Mucosa of descending colon (tissue), 3 donors: ENCODE measurements at regions not wholly inside any gene's neighbourhood (a gene's known extent, or its start where the extent isn't known, plus 50 kb on each side); places are given as distances from the start of the nearest gene placed in this dataset.

ENCODE experiments used
- ATAC-seq: fragments of 200-7000 bp; cut with Tn5 transposase; one replicate; pipeline ENCODE4 v1.9.1; 2020; ENCODE audit warnings: mild to moderate bottlenecking, moderate library complexity
- DNase-seq, 3 donors: peaks; one replicate each; pipeline ENCODE4 v3.0.0-alpha.2; 2020
- H3K36me3 ChIP-seq: fragments of 200-600 bp; one replicate; pipeline ENCODE4 v1.8.0; 2021; ENCODE audit warnings: low read depth, mild to moderate bottlenecking
- H3K4me1 ChIP-seq: fragments of 200-600 bp; one replicate; pipeline ENCODE4 v1.8.0; 2021; ENCODE audit warnings: low read depth, mild to moderate bottlenecking
- H3K4me3 ChIP-seq: fragments of 200-600 bp; one replicate; pipeline ENCODE4 v1.8.0; 2021; ENCODE audit warnings: mild to moderate bottlenecking
- H3K9me3 ChIP-seq: fragments of 200-600 bp; one replicate; pipeline ENCODE4 v1.8.0; 2021; ENCODE audit warnings: mild to moderate bottlenecking
- CTCF ChIP-seq: fragments of 200-600 bp; IDR thresholded peaks from one replicate; pipeline ENCODE4 v1.8.0; 2022; ENCODE audit warnings: antibody characterized with exemption, mild to moderate bottlenecking
- intact Hi-C, 2 donors: fragments of 100-400 bp; cut with DNase I in 1 of 2; cut with micrococcal nuclease in 1 of 2; formaldehyde crosslinking; loops; one replicate each; pipeline versions ENCODE4 v1.11.0 to v1.11.1; 2022; cut with DNase I, micrococcal nuclease
- donor health status: DM: no; HTN: no; CAD: no; lungs with moderate emphysema.
- donor health status: DM: no; HTN: no; CAD: no.
- donor health status: DM: no; HTN: yes; CAD: no.

- no peak for DNase-seq
- intact Hi-C loops, result no loop called here
- no peak for TF ChIP-seq CTCF
- no peak for ATAC-seq
- H3K4me1 ChIP-seq, result no peaks in the 10 kb centered on the region
- H3K4me3 ChIP-seq, result no peak overlapping the region
- no peaks in the 10 kb centered on the region for H3K36me3 ChIP-seq
- no peaks in the 10 kb centered on the region for H3K9me3 ChIP-seq
Measured at GRCh38 chr6:74632196-74632875, 573.5 kb downstream of the COL12A1 start.

- intact Hi-C loops, result no loop called here
- no peaks in the 10 kb centered on the region for H3K9me3 ChIP-seq
- DNase-seq (no peak), ATAC-seq (no peak)
- no peak for TF ChIP-seq CTCF
- H3K4me3 ChIP-seq, result no peak overlapping the region
- no peaks in the 10 kb centered on the region for H3K36me3 ChIP-seq
- H3K4me1 ChIP-seq, result no peaks in the 10 kb centered on the region
Measured at GRCh38 chr6:74631564-74631963, 574.3 kb downstream of the COL12A1 start.

GRCh38 chr6:74626288-74626687 lies 579.6 kb downstream of the COL12A1 start:
- intact Hi-C loops, result no loop called here
- ATAC-seq, result no peak
- Histone ChIP-seq H3K36me3 (no peaks in the 10 kb centered on the region), H3K4me1 (no peaks in the 10 kb centered on the region), H3K4me3 (no peak overlapping the region), H3K9me3 (peaks cover 11% of the 10 kb centered on the region)
- TF ChIP-seq CTCF, result no peak
- DNase-seq, result no peak

GRCh38 chr6:74623027-74623426 lies 582.8 kb downstream of the COL12A1 start:
- ATAC-seq (no peak), DNase-seq (no peak)
- Histone ChIP-seq H3K4me3 (no peak overlapping the region), H3K4me1 (no peaks in the 10 kb centered on the region), H3K36me3 (no peaks in the 10 kb centered on the region), H3K9me3 (peaks cover 11% of the 10 kb centered on the region)
- intact Hi-C loops, result no loop called here
- no peak for TF ChIP-seq CTCF

GRCh38 chr6:74611220-74611619 lies 594.6 kb downstream of the COL12A1 start:
- Histone ChIP-seq H3K36me3 (no peaks in the 10 kb centered on the region), H3K4me3 (no peak overlapping the region), H3K9me3 (no peaks in the 10 kb centered on the region), H3K4me1 (no peaks in the 10 kb centered on the region)
- intact Hi-C loops, result no loop called here
- TF ChIP-seq CTCF, result no peak
- DNase-seq (no peak), ATAC-seq (no peak)

- Histone ChIP-seq H3K9me3 (no peaks in the 10 kb centered on the region), H3K4me3 (no peak overlapping the region), H3K4me1 (no peaks in the 10 kb centered on the region), H3K36me3 (no peaks in the 10 kb centered on the region)
- TF ChIP-seq CTCF, result no peak
- DNase-seq (no peak), ATAC-seq (no peak)
- intact Hi-C loops, result no loop called here
Measured at GRCh38 chr6:74610352-74610751, 595.5 kb downstream of the COL12A1 start.
